Karpas-422 (cell line): ENCODE measurements at regions not wholly inside any gene's neighbourhood (a gene's known extent, or its start where the extent isn't known, plus 50 kb on each side); places are given as distances from the start of the nearest gene placed in this dataset.

ENCODE experiments used
- DNase-seq: peaks from one replicate; pipeline ENCODE4 v3.0.0-alpha.2; 2015
- H2AFZ ChIP-seq: fragments of 200-600 bp; sonication (generic); 2 replicates; pipeline ENCODE4 v1.6.1; 2014; ENCODE audit warnings: antibody characterized with exemption, low read length, mixed read lengths
- H3K27ac ChIP-seq: fragments of 200-600 bp; sonication (generic); 2 replicates; pipeline ENCODE4 v1.5.1; 2014; ENCODE audit warnings: mild to moderate bottlenecking, low read length, moderate library complexity
- H3K27me3 ChIP-seq: fragments of 200-600 bp; sonication (generic); 2 replicates; pipeline ENCODE4 v1.6.1; 2014; ENCODE audit warnings: low read length, mixed read lengths
- H3K36me3 ChIP-seq: fragments of 200-600 bp; sonication (generic); 2 replicates; pipeline ENCODE4 v1.6.1; 2014; ENCODE audit warnings: low read length, mixed read lengths; ENCODE audit not compliant: insufficient read depth
- H3K4me1 ChIP-seq: fragments of 200-600 bp; sonication (generic); 2 replicates; pipeline ENCODE4 v1.6.1; 2014; ENCODE audit warnings: mild to moderate bottlenecking, low read length, mixed read lengths
- H3K4me2 ChIP-seq: fragments of 200-600 bp; sonication (generic); 2 replicates; pipeline ENCODE4 v1.6.1; 2014; ENCODE audit warnings: low read length, low read depth, mild to moderate bottlenecking; ENCODE audit not compliant: poor library complexity, severe bottlenecking
- H3K4me3 ChIP-seq: fragments of 200-600 bp; sonication (generic); 2 replicates; pipeline ENCODE4 v1.5.1; 2014; ENCODE audit warnings: mild to moderate bottlenecking, antibody characterized with exemption, low read length, mixed read lengths
- H3K79me2 ChIP-seq: fragments of 200-600 bp; sonication (generic); 2 replicates; pipeline ENCODE4 v1.6.1; 2014; ENCODE audit warnings: mild to moderate bottlenecking, low read length, mixed read lengths
- H3K9ac ChIP-seq: fragments of 200-600 bp; sonication (generic); 2 replicates; pipeline ENCODE4 v1.6.0; 2014; ENCODE audit warnings: low read length
- H3K9me2 ChIP-seq: fragments of 200-600 bp; sonication (generic), shearing (Covaris generic); replicated peaks from 2 replicates; pipeline ENCODE4 v1.6.0; 2014; ENCODE audit warnings: mild to moderate bottlenecking, low read length, moderate library complexity; ENCODE audit not compliant: insufficient read depth
- H3K9me3 ChIP-seq: fragments of 300-700, 200-600 bp; sonication (generic); 2 replicates; pipeline ENCODE4 v1.6.1; 2014; ENCODE audit warnings: low read length, mixed read lengths
- H4K20me1 ChIP-seq: fragments of 200-600 bp; sonication (generic); 2 replicates; pipeline ENCODE4 v1.6.1; 2014; ENCODE audit warnings: mild to moderate bottlenecking, antibody characterized with exemption, low read length, low read depth; ENCODE audit not compliant: insufficient read depth

GRCh38 chr21:41668686-41669532 lies 97.9 kb downstream of the RIPK4 start:
- no peak overlapping the region for H3K27ac ChIP-seq
- no peaks in the 10 kb centered on the region for H3K9me3 ChIP-seq
- no peak overlapping the region for H3K4me2 ChIP-seq
- no peaks in the 10 kb centered on the region for H3K9me2 ChIP-seq
- no peaks in the 10 kb centered on the region for H3K79me2 ChIP-seq
- no peak overlapping the region for H3K4me3 ChIP-seq
- no peaks in the 10 kb centered on the region for H3K36me3 ChIP-seq
- DNase-seq = no peak
- H3K9ac ChIP-seq = no peak overlapping the region
- H2AFZ ChIP-seq = no peak overlapping the region
- no peaks in the 10 kb centered on the region for H3K27me3 ChIP-seq
- peaks cover 7% of the 10 kb centered on the region for H3K4me1 ChIP-seq
- H4K20me1 ChIP-seq = no peaks in the 10 kb centered on the region

GRCh38 chr21:41668051-41668541 lies 98.8 kb downstream of the RIPK4 start:
- Histone ChIP-seq H4K20me1 (no peaks in the 10 kb centered on the region), H3K9ac (no peak overlapping the region), H2AFZ (no peak overlapping the region), H3K27me3 (no peaks in the 10 kb centered on the region), H3K79me2 (no peaks in the 10 kb centered on the region), H3K4me3 (no peak overlapping the region), H3K9me2 (no peaks in the 10 kb centered on the region), H3K4me1 (peaks cover 7% of the 10 kb centered on the region), H3K36me3 (no peaks in the 10 kb centered on the region), H3K9me3 (no peaks in the 10 kb centered on the region), H3K27ac (no peak overlapping the region), H3K4me2 (no peak overlapping the region)
- DNase-seq = no peak

- Histone ChIP-seq H3K27ac (no peak overlapping the region), H2AFZ (no peak overlapping the region), H3K9me2 (no peaks in the 10 kb centered on the region), H3K9me3 (no peaks in the 10 kb centered on the region), H3K79me2 (no peaks in the 10 kb centered on the region), H3K4me2 (no peak overlapping the region), H3K36me3 (no peaks in the 10 kb centered on the region), H4K20me1 (no peaks in the 10 kb centered on the region), H3K4me1 (peaks cover 7% of the 10 kb centered on the region), H3K4me3 (no peak overlapping the region), H3K9ac (no peak overlapping the region), H3K27me3 (no peaks in the 10 kb centered on the region)
- DNase-seq = no peak
These were observed 99.7 kb downstream of the RIPK4 start for GRCh38 chr21:41667136-41667535.

- Histone ChIP-seq H3K9me3 (no peaks in the 10 kb centered on the region), H3K9ac (no peak overlapping the region), H2AFZ (no peak overlapping the region), H3K79me2 (no peaks in the 10 kb centered on the region), H3K27me3 (no peaks in the 10 kb centered on the region), H4K20me1 (no peaks in the 10 kb centered on the region), H3K4me2 (no peak overlapping the region), H3K27ac (no peak overlapping the region), H3K9me2 (no peaks in the 10 kb centered on the region), H3K4me3 (no peak overlapping the region), H3K36me3 (no peaks in the 10 kb centered on the region), H3K4me1 (peaks cover 7% of the 10 kb centered on the region)
- no peak for DNase-seq
These were observed 100.2 kb downstream of the RIPK4 start for GRCh38 chr21:41666641-41667081.

- H3K9me2 ChIP-seq = no peaks in the 10 kb centered on the region
- H4K20me1 ChIP-seq = no peaks in the 10 kb centered on the region
- H3K4me2 ChIP-seq = no peak overlapping the region
- H3K27me3 ChIP-seq = no peaks in the 10 kb centered on the region
- H2AFZ ChIP-seq = no peak overlapping the region
- H3K9me3 ChIP-seq = no peaks in the 10 kb centered on the region
- no peaks in the 10 kb centered on the region for H3K36me3 ChIP-seq
- H3K4me3 ChIP-seq = no peak overlapping the region
- no peak overlapping the region for H3K27ac ChIP-seq
- no peak overlapping the region for H3K9ac ChIP-seq
- no peak for DNase-seq
- no peaks in the 10 kb centered on the region for H3K79me2 ChIP-seq
- H3K4me1 ChIP-seq = peaks cover 7% of the 10 kb centered on the region
These were observed 100.9 kb downstream of the RIPK4 start for GRCh38 chr21:41665766-41666595.

GRCh38 chr21:41664881-41665765 lies 101.7 kb downstream of the RIPK4 start:
- H4K20me1 ChIP-seq = no peaks in the 10 kb centered on the region
- peaks cover 7% of the 10 kb centered on the region for H3K4me1 ChIP-seq
- no peak overlapping the region for H3K27ac ChIP-seq
- no peaks in the 10 kb centered on the region for H3K9me3 ChIP-seq
- no peaks in the 10 kb centered on the region for H3K79me2 ChIP-seq
- H3K27me3 ChIP-seq = no peaks in the 10 kb centered on the region
- no peaks in the 10 kb centered on the region for H3K9me2 ChIP-seq
- DNase-seq = no peak
- no peak overlapping the region for H3K4me2 ChIP-seq
- no peak overlapping the region for H3K9ac ChIP-seq
- H3K4me3 ChIP-seq = no peak overlapping the region
- no peak overlapping the region for H2AFZ ChIP-seq
- H3K36me3 ChIP-seq = no peaks in the 10 kb centered on the region

GRCh38 chr21:41663805-41664788 lies 102.8 kb downstream of the RIPK4 start:
- no peak overlapping the region for H3K27ac ChIP-seq
- H3K4me3 ChIP-seq = no peak overlapping the region
- no peak overlapping the region for H3K9ac ChIP-seq
- H3K27me3 ChIP-seq = no peaks in the 10 kb centered on the region
- H4K20me1 ChIP-seq = no peaks in the 10 kb centered on the region
- no peak overlapping the region for H2AFZ ChIP-seq
- no peak overlapping the region for H3K4me2 ChIP-seq
- no peaks in the 10 kb centered on the region for H3K9me2 ChIP-seq
- no peak for DNase-seq
- no peaks in the 10 kb centered on the region for H3K36me3 ChIP-seq
- H3K4me1 ChIP-seq = peaks cover 7% of the 10 kb centered on the region
- no peaks in the 10 kb centered on the region for H3K79me2 ChIP-seq
- H3K9me3 ChIP-seq = no peaks in the 10 kb centered on the region
